ENCODE measurements at regions not wholly inside any gene's neighbourhood (a gene's known extent, or its start where the extent isn't known, plus 50 kb on each side); places are given as distances from the start of the nearest gene placed in this dataset.

DNA sequence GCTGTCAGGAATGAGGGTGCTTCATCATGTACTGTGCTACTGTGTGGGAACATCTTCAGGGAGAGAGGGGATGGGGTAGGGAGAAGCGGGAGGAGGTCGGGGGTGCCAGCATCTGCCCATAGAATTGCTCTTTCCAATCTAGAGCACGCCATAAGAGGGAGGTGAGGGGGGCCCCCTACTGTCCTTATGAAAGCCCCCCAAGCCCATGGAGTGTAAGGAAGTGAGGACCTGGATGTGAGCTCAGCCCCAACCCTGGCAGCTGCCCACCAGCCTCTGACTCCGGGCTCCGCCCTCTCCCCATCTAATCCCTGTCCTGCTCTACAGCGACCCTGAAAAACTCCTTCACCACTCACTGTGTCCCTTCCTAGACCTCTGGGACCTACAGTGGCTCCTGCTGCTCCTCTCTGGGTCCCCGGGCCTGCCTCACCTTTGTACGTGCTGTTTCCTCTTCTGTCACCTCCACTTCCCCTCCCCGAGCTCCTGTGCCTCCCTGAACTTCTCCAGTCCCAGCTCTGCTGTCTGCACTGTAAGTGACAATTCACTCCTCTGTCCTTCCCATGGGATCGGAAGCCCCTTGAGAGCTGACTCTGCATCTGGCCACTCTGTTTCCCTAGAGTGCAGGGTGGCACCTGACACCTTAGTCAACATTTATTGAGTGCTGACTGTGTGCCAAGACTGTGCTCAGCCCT is 269.4 kb downstream of the PTPRU start:
- H3K27ac Mint-ChIP-seq = no peak overlapping the region
- no peaks in the 10 kb centered on the region for H3K36me3 Mint-ChIP-seq (ENCODE audit: low read depth)
- H3K27me3 Mint-ChIP-seq (ENCODE audit: insufficient read depth) = peaks cover 5% of the 10 kb centered on the region
- Histone ChIP-seq H3K4me3 (ENCODE audit: low read length) (no peak overlapping the region), H3K9me3 (ENCODE audit: control insufficient read depth, low read length) (peaks cover 6% of the 10 kb centered on the region), H3K9ac (ENCODE audit: extremely low read depth, low read length, poor library complexity, severe bottlenecking) (no peak overlapping the region), H3K27me3 (ENCODE audit: control insufficient read depth, insufficient read depth, low read length, poor library complexity, severe bottlenecking) (no peaks in the 10 kb centered on the region), H3K4me1 (ENCODE audit: control insufficient read depth, insufficient read depth, low read length) (peaks cover 3% of the 10 kb centered on the region), H3K27ac (ENCODE audit: low read depth, low read length) (no peak overlapping the region), H3K36me3 (ENCODE audit: control insufficient read depth, insufficient read depth, low read length) (no peaks in the 10 kb centered on the region)
- H3K4me3 Mint-ChIP-seq = no peak overlapping the region
- DNase-seq = peak; percentile 29
- H3K4me1 Mint-ChIP-seq = peaks cover 13% of the 10 kb centered on the region
- H3K9me3 Mint-ChIP-seq = peaks cover 8% of the 10 kb centered on the region
- TF ChIP-seq, protein P1, sequence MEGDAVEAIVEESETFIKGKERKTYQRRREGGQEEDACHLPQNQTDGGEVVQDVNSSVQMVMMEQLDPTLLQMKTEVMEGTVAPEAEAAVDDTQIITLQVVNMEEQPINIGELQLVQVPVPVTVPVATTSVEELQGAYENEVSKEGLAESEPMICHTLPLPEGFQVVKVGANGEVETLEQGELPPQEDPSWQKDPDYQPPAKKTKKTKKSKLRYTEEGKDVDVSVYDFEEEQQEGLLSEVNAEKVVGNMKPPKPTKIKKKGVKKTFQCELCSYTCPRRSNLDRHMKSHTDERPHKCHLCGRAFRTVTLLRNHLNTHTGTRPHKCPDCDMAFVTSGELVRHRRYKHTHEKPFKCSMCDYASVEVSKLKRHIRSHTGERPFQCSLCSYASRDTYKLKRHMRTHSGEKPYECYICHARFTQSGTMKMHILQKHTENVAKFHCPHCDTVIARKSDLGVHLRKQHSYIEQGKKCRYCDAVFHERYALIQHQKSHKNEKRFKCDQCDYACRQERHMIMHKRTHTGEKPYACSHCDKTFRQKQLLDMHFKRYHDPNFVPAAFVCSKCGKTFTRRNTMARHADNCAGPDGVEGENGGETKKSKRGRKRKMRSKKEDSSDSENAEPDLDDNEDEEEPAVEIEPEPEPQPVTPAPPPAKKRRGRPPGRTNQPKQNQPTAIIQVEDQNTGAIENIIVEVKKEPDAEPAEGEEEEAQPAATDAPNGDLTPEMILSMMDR (conservative IDR thresholded peaks at IDR 0.05) = no peak
- WGBS, 2 experiments (ENCODE audit: insufficient coverage in 1 of 2, insufficient read length in 1 of 2) = 90 to 96% methylated on average over 2 to 10 of the region's 10 CpGs

DNA sequence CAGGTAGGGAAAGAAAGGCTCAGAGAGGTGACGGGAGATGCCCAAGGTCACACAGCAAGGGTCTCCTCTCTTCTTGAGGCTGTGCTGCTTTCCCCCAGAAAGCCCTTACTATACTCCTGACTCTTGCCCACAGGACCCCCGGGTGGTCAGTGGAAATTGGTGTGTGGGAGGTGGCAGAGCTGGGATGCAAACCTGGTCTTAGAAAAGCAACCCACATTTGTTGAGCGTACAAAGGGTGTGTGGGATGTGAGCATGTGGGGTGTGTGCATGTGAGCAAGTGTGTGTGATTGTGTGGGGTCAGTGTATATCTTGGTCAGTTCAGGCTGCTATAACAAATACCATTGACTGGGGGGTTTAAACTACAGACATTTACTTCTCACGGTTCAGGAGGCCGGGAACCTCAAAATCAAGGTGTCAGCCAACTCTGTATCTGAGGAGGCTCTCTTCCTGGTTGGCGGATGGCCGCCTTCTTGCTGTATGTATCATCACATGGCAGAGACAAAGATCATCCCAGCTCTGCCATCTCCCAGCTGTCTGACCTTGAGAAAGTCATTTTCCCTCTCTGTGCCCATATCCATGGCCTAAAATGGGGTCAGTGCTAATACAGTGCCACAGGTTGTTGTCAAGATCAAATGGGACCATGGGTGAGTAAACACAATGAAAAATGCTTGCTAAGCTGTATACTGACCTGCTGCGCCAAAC is 268.5 kb downstream of the PTPRU start:
- H3K4me1 Mint-ChIP-seq = peaks cover 13% of the 10 kb centered on the region
- Histone ChIP-seq H3K9ac (ENCODE audit: extremely low read depth, low read length, poor library complexity, severe bottlenecking) (no peak overlapping the region), H3K27ac (ENCODE audit: low read depth, low read length) (no peak overlapping the region), H3K27me3 (ENCODE audit: control insufficient read depth, insufficient read depth, low read length, poor library complexity, severe bottlenecking) (no peaks in the 10 kb centered on the region), H3K9me3 (ENCODE audit: control insufficient read depth, low read length) (peaks cover 6% of the 10 kb centered on the region), H3K36me3 (ENCODE audit: control insufficient read depth, insufficient read depth, low read length) (no peaks in the 10 kb centered on the region), H3K4me1 (ENCODE audit: control insufficient read depth, insufficient read depth, low read length) (peaks cover 3% of the 10 kb centered on the region), H3K4me3 (ENCODE audit: low read length) (no peak overlapping the region)
- 91 to 97% methylated on average over 5 to 8 of the region's 8 CpGs for WGBS, 2 experiments (ENCODE audit: insufficient coverage in 1 of 2, insufficient read length in 1 of 2)
- H3K9me3 Mint-ChIP-seq = peaks cover 12% of the 10 kb centered on the region
- TF ChIP-seq, protein P1 (conservative IDR thresholded peaks at IDR 0.05) = no peak
- no peak overlapping the region for H3K4me3 Mint-ChIP-seq
- H3K27ac Mint-ChIP-seq = no peak overlapping the region
- DNase-seq = peak; percentile 16
- peaks cover 5% of the 10 kb centered on the region for H3K27me3 Mint-ChIP-seq (ENCODE audit: insufficient read depth)
- no peaks in the 10 kb centered on the region for H3K36me3 Mint-ChIP-seq (ENCODE audit: low read depth)

DNA sequence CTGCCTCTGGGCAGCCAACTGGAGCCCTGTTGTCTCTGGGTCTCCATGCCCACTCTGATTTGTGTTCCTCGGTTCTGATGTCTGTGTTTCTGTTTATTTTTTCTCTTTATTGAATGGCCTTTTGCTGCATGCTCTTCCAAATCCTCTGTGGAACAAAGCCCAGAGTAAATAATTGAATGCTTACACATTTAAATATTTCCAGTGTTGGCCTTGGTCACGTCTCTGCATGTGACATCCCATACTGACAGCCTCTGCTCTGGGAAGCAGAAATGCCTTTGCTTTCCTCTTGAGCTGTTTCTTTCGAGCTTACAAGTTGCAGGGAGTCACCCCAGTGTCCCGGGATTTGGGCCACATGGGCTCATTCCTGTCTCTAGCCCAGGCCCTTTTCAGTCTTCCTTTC is 267.9 kb downstream of the PTPRU start:
- peaks cover 6% of the 10 kb centered on the region for H3K9me3 ChIP-seq (ENCODE audit: control insufficient read depth, low read length)

More for the DNA sequence above, 267.9 kb downstream of the PTPRU start:
- H3K36me3 ChIP-seq (ENCODE audit: control insufficient read depth, insufficient read depth, low read length) = no peaks in the 10 kb centered on the region
- Mint-ChIP-seq H3K9me3 (peaks cover 12% of the 10 kb centered on the region), H3K27me3 (ENCODE audit: insufficient read depth) (peaks cover 7% of the 10 kb centered on the region), H3K4me1 (peaks cover 13% of the 10 kb centered on the region), H3K4me3 (no peak overlapping the region), H3K27ac (no peak overlapping the region), H3K36me3 (ENCODE audit: low read depth) (no peaks in the 10 kb centered on the region)
- peak overlapping the region; percentile 78 for H3K27ac ChIP-seq (ENCODE audit: low read depth, low read length)
- peak; percentile 22 for DNase-seq
- H3K9ac ChIP-seq (ENCODE audit: extremely low read depth, low read length, poor library complexity, severe bottlenecking) = no peak overlapping the region
- WGBS, 2 experiments (ENCODE audit: insufficient coverage in 1 of 2, insufficient read length in 1 of 2) = 71 to 83% methylated on average over 3 to 4 of the region's 4 CpGs
- no peaks in the 10 kb centered on the region for H3K27me3 ChIP-seq (ENCODE audit: control insufficient read depth, insufficient read depth, low read length, poor library complexity, severe bottlenecking)
- TF ChIP-seq, protein P1 (conservative IDR thresholded peaks at IDR 0.05) = no peak
- H3K4me3 ChIP-seq (ENCODE audit: low read length) = no peak overlapping the region
- H3K4me1 ChIP-seq (ENCODE audit: control insufficient read depth, insufficient read depth, low read length) = peaks cover 3% of the 10 kb centered on the region

Data from endodermal cell (in vitro differentiated cells).